Dermis microvascular lymphatic vessel endothelial cell (primary cell): ENCODE measurements at regions not wholly inside any gene's neighbourhood (a gene's known extent, or its start where the extent isn't known, plus 50 kb on each side); places are given as distances from the start of the nearest gene placed in this dataset.

Source experiments
- DNase-seq, 2 donors: peaks; one replicate each; pipeline versions ENCODE4 v3.0.0 to v3.0.0-alpha.2; 2010; ENCODE audit warnings: low read depth in 2 of 2

DNA sequence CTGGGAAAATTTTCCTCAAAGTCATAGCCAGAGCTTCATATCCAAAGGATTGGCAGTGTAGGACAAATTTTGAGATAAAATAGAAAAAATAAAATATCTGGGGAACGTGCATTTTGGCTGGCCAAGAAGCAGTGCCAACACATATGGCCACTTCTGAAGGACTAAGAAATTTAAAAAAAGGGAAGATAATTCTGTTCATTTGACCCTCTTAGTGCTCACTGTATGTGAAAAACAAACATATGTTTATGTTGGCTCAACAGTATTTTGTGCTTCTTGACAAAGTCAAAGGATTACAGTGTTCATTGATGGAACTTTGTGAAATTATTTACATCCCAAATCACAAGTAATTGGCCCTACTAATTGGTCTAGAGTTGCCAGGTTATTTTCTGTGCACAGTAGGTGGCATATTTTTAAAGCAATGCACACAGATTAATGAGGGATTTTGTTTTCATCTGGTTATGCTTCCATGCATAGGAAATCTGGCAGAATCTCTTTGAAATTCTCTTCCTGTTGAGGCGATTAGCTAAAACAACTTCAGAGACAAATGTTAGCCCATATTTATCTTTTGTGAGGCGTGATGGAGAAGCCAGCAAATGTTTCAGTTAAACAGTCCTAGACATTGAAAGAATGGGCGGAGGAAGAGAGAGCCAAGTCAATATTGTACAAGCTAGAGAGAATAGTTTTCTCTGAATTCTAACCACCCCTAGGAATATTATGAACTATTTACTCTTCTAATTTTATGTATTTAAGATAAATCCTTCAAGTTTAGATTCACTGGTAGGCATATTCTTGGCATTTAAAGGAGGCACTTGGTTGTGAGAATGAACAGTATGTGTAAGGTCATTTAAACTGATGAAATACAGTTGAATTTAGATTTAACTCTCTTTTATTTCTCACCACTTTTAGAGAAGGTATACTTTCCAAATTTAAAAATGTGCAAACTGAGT, 237.7 kb upstream of the MBL2 start:
- no peak for DNase-seq

- no peak for DNase-seq
Measured at GRCh38 chr10:53007527-53007842, 234.9 kb upstream of the MBL2 start.

- DNase-seq = no peak
Measured at GRCh38 chr10:53006663-53007526, 234.3 kb upstream of the MBL2 start.

DNA sequence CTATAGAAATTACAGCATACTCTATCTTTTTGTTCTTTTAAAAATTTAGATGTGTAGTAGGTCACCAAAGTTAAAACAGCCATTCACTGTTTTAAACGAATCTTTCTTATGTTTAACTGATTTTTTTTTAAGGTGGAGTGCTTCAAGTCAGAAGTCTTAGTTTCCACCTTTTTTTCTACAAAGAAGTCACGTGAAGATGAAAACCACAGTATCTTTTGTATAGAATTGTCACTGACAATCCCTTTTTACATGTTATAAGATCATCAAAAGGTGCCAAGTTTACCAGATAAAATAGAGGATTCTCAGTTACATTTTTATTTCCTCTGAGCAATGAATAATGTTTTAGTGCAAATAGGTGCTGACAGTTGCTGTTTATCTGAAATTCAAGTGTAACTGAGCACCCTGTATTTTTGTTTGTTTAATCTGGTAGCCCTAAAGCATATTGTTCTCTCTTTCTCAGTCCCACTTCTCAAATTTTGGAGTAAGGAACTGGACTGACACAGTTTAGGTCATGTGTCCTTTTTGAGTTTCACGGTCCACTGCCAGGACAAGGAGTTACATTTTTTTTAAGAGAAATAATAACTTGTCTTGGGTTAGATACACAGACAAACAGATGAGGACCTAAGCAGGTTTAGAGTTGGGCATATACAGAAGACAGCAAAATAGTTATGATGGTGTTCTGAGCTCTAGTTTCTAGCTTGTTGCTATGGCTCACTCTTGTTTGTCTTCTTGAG, 233.2 kb upstream of the MBL2 start:
- no peak for DNase-seq

- no peak for DNase-seq
Measured at GRCh38 chr10:53003094-53003493, 230.5 kb upstream of the MBL2 start.

- DNase-seq = no peak
Measured at GRCh38 chr10:52999681-53000080, 227.1 kb upstream of the MBL2 start.

- no peak for DNase-seq
Measured at GRCh38 chr10:52999258-52999657, 226.7 kb upstream of the MBL2 start.

DNA sequence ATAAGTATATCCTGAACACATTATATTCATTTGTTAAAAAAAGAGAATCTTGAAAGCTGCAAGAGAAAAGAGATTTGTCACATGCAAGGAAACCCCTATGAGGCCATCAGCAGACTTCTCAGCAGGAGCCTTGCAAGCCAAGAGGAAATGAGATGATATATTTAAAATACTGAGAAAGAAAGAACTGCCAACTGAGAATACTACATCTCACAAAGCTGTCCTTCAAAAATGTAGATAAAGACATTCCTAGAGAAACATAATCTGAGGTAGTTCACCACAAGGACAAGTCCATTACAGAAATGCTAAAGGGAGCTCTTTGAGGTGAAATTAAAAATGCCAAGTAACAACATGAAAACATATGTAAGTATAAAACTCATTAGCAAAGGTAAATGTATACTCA, 224.4 kb upstream of the MBL2 start:
- DNase-seq = no peak

- no peak for DNase-seq
Measured at GRCh38 chr10:52994370-52994769, 221.8 kb upstream of the MBL2 start.

- DNase-seq = no peak
Measured at GRCh38 chr10:52993109-52993508, 220.5 kb upstream of the MBL2 start.

- DNase-seq = no peak
Measured at GRCh38 chr10:52992567-52992966, 220.0 kb upstream of the MBL2 start.

GRCh38 chr10:52988923-52989322, 216.3 kb upstream of the MBL2 start:
- no peak for DNase-seq

GRCh38 chr10:52986125-52986524, 213.5 kb upstream of the MBL2 start:
- no peak for DNase-seq

DNA sequence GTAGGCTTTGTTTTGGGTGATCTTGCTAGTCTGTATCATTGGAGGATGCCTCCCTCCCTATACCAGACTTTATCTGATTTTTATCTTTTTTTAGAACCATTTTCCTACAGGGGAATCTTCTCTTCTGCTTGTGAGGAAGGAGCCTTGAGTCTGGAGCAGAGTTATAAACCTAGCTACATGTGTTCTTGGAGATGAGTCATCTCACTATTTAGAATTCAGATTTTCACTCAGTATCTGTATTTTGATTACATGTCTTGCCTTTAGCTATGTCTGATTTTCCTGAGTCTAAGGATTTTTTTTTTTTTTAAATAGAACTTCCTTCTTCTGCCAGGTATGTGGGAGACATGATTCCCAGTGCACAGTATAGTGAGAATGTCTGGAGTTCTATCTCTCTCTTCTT, 211.6 kb upstream of the MBL2 start:
- DNase-seq = no peak

GRCh38 chr10:52979295-52979990, 206.9 kb upstream of the MBL2 start:
- DNase-seq = no peak

- no peak for DNase-seq
Measured at GRCh38 chr10:52977581-52977980, 205.0 kb upstream of the MBL2 start.

GRCh38 chr10:52967806-52968795, 195.5 kb upstream of the MBL2 start:
- no peak for DNase-seq

- DNase-seq = no peak
Measured at GRCh38 chr10:52966904-52967303, 194.3 kb upstream of the MBL2 start.

DNA sequence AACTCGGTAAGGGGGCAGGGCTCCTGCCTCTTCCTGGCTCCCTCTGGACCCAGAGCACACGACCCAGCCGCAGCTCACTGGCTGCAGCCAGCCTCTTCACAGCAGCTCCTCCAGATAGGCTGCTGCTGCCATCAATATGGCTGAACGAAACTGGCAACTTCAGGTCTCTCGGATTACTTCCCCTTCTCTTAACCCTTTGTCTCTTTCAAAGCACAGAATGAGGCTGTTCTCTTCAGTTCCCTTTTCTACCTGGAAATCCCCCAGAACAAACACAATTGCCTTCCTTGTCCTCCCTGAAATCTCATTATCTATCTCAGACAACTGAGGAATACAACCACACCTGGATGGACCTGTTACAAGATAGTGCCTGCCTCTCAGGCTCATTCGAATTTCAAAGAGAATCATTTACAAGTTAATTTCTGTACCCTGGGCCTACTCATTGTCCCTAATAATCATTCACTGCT, 193.4 kb upstream of the MBL2 start:
- DNase-seq = no peak

- DNase-seq = no peak
Measured at GRCh38 chr10:52965509-52965908, 192.9 kb upstream of the MBL2 start.
